HPDE6-E6E7 (cell line): ENCODE measurements at regions not wholly inside any gene's neighbourhood (a gene's known extent, or its start where the extent isn't known, plus 50 kb on each side); places are given as distances from the start of the nearest gene placed in this dataset.

Experiments used
- DNase-seq: peaks from one replicate; pipeline ENCODE4 v3.0.0; 2011; ENCODE audit warnings: missing footprints; ENCODE audit errors: extremely low spot score

- DNase-seq: no peak
These were observed 377.1 kb upstream of the LCORL start for GRCh38 chr4:18398661-18399060.

- no peak for DNase-seq
These were observed 376.3 kb upstream of the LCORL start for GRCh38 chr4:18397681-18398390.

- no peak for DNase-seq
These were observed 373.1 kb upstream of the LCORL start for GRCh38 chr4:18394656-18395055.

- no peak for DNase-seq
These were observed 369.8 kb upstream of the LCORL start for GRCh38 chr4:18391354-18391728.

GRCh38 chr4:18390655-18391353 is 369.2 kb upstream of the LCORL start:
- no peak for DNase-seq

- no peak for DNase-seq
These were observed 367.6 kb upstream of the LCORL start for GRCh38 chr4:18389115-18389514.

- no peak for DNase-seq
These were observed 366.5 kb upstream of the LCORL start for GRCh38 chr4:18388039-18388438.

GRCh38 chr4:18381186-18381585 is 359.6 kb upstream of the LCORL start:
- DNase-seq: no peak

- DNase-seq: no peak
These were observed 348.0 kb upstream of the LCORL start for GRCh38 chr4:18369561-18369960.

- no peak for DNase-seq
These were observed 345.3 kb upstream of the LCORL start for GRCh38 chr4:18366892-18367291.

- DNase-seq: no peak
These were observed 344.6 kb upstream of the LCORL start for GRCh38 chr4:18366136-18366535.

- DNase-seq: no peak
These were observed 322.0 kb upstream of the LCORL start for GRCh38 chr4:18343581-18343980.

- DNase-seq: no peak
These were observed 321.3 kb upstream of the LCORL start for GRCh38 chr4:18342847-18343246.

- no peak for DNase-seq
These were observed 300.5 kb upstream of the LCORL start for GRCh38 chr4:18321956-18322530.

GRCh38 chr4:18319431-18319830 is 297.9 kb upstream of the LCORL start:
- DNase-seq: no peak

- DNase-seq: no peak
These were observed 297.3 kb upstream of the LCORL start for GRCh38 chr4:18318682-18319388.

GRCh38 chr4:18314731-18315130 is 293.2 kb upstream of the LCORL start:
- no peak for DNase-seq

GRCh38 chr4:18297684-18298083 is 276.1 kb upstream of the LCORL start:
- DNase-seq: no peak

GRCh38 chr4:18296411-18296810 is 274.9 kb upstream of the LCORL start:
- no peak for DNase-seq

- DNase-seq: no peak
These were observed 273.3 kb upstream of the LCORL start for GRCh38 chr4:18294846-18295245.

GRCh38 chr4:18294021-18294420 is 272.5 kb upstream of the LCORL start:
- no peak for DNase-seq

GRCh38 chr4:18292411-18292810 is 270.9 kb upstream of the LCORL start:
- DNase-seq: no peak

- DNase-seq: no peak
These were observed 270.4 kb upstream of the LCORL start for GRCh38 chr4:18291981-18292380.
